ENCODE measurements at regions not wholly inside any gene's neighbourhood (a gene's known extent, or its start where the extent isn't known, plus 50 kb on each side); places are given as distances from the start of the nearest gene placed in this dataset.

- no peak overlapping the region for H2AFZ ChIP-seq (replicated peaks; ENCODE audit: low read length, poor library complexity)
- WGBS, 2 experiments (ENCODE audit: extremely low coverage in 2 of 2, insufficient read length in 1 of 2) = no CpG with 5 or more reads among the region's 1 CpG
- no peak overlapping the region for H3K27ac ChIP-seq (ENCODE audit: insufficient read depth, low read length)
- H2BK120ac ChIP-seq (ENCODE audit: low read depth, low read length) = no peak overlapping the region
- BruUV-seq (replicated peaks) = no TSS peak
- no peaks in the 10 kb centered on the region for H3K36me3 ChIP-seq (ENCODE audit: control insufficient read depth, insufficient read depth, low read length)
- DNase-seq (no peak), ATAC-seq (ENCODE audit: low read depth) (no peak)
- no peaks in the 10 kb centered on the region for H3K4me1 ChIP-seq (ENCODE audit: control insufficient read depth, insufficient read depth, low read length)
- H3K23ac ChIP-seq (ENCODE audit: low read depth, low read length) = no peak overlapping the region
- no peak overlapping the region for H2BK20ac ChIP-seq (ENCODE audit: low read depth, low read length)
- H3K27me3 ChIP-seq (ENCODE audit: control insufficient read depth, insufficient read depth, low read length) = no peaks in the 10 kb centered on the region
- TF ChIP-seq MAFK (IDR thresholded peaks at IDR 0.05; ENCODE audit: low read depth, low read length) (no peak), NFE2L2 (IDR thresholded peaks at IDR 0.05; ENCODE audit: low read depth, low read length) (no peak), SMC3 (IDR thresholded peaks at IDR 0.05; ENCODE audit: low read depth, low read length) (no peak), RCOR1 (IDR thresholded peaks at IDR 0.05; ENCODE audit: insufficient replicate concordance, low read length) (no peak), MXI1 (IDR thresholded peaks at IDR 0.05; ENCODE audit: borderline replicate concordance, low read depth, low read length) (no peak), USF2 (IDR thresholded peaks at IDR 0.05; ENCODE audit: low read depth, low read length) (no peak), CTCF (conservative IDR thresholded peaks at IDR 0.05; ENCODE audit: low read depth, low read length) (no peak), BHLHE40 (IDR thresholded peaks at IDR 0.05; ENCODE audit: low read depth, low read length) (no peak), MAZ (IDR thresholded peaks at IDR 0.05; ENCODE audit: borderline replicate concordance, low read depth, low read length) (no peak), CHD1 (IDR thresholded peaks at IDR 0.05; ENCODE audit: low read depth, low read length) (no peak), ELK1 (IDR thresholded peaks at IDR 0.05; ENCODE audit: borderline replicate concordance, low read depth, low read length) (no peak), CEBPB (IDR thresholded peaks at IDR 0.05; ENCODE audit: low read depth, low read length) (no peak)
- dilution Hi-C loops (cut with HindIII; ENCODE audit: low sequenced_read_pairs, unreplicated experiment) = no loop called here
- H4K8ac ChIP-seq (ENCODE audit: low read depth in 2 of 2, low read length in 2 of 2) = no peak overlapping the region
- no peak overlapping the region for H4K91ac ChIP-seq (ENCODE audit: insufficient read depth, low read depth, low read length)
- H4K5ac ChIP-seq (ENCODE audit: low read depth, low read length) = no peak overlapping the region
- no peak overlapping the region for H3K9ac ChIP-seq (ENCODE audit: low read depth, low read length)
- no peak overlapping the region for H2AK5ac ChIP-seq (ENCODE audit: low read depth, low read length)
- H2BK15ac ChIP-seq (ENCODE audit: low read depth, low read length) = no peak overlapping the region
- H3K4me2 ChIP-seq (ENCODE audit: low read depth, low read length) = no peak overlapping the region
- no peaks in the 10 kb centered on the region for H4K20me1 ChIP-seq (ENCODE audit: insufficient read depth, low read length)
- intact Hi-C loops (cut with micrococcal nuclease) = no loop called here
- in situ Hi-C loops (cut with MboI; ENCODE audit: low sequenced_read_pairs) = no loop called here
- H3K79me1 ChIP-seq (ENCODE audit: low read depth in 1 of 2, low read length in 2 of 2) = no peaks in the 10 kb centered on the region
- no peak overlapping the region for H3K18ac ChIP-seq (ENCODE audit: low read depth, low read length)
- no peak overlapping the region for H3K4ac ChIP-seq (ENCODE audit: low read depth, low read length)
- H3K9me3 ChIP-seq (ENCODE audit: control insufficient read depth, insufficient read depth, low read length) = peaks cover 6% of the 10 kb centered on the region; the same call in 1 of the 2 replicates
- H2AK9ac ChIP-seq (replicated peaks; ENCODE audit: low read depth, low read length, poor library complexity) = no peak overlapping the region
- no peaks in the 10 kb centered on the region for H3K9me1 ChIP-seq (ENCODE audit: insufficient read depth, low read length)
- H2BK5ac ChIP-seq (ENCODE audit: low read depth, low read length, poor library complexity, severe bottlenecking) = no peak overlapping the region
- ChIA-PET CTCF (no interaction called here), POLR2A (ENCODE audit: unreplicated experiment) (no interaction called here)
- H3K56ac ChIP-seq (ENCODE audit: extremely low read depth, insufficient read depth, low read length) = no peak overlapping the region
- H3K4me3 ChIP-seq (ENCODE audit: insufficient read depth, low read depth, low read length) = no peak overlapping the region
- no peak overlapping the region for H3K14ac ChIP-seq (replicated peaks; ENCODE audit: low read depth, low read length)
Measured at GRCh38 chr5:120400356-120400755, 63.7 kb upstream of the PRR16 start.
